Thoracic aorta (tissue), 2 donors: ENCODE measurements at regions not wholly inside any gene's neighbourhood (a gene's known extent, or its start where the extent isn't known, plus 50 kb on each side); places are given as distances from the start of the nearest gene placed in this dataset.

Experiments used
- ATAC-seq: fragments of 150-250 bp; one replicate; pipeline ENCODE4 v1.8.0; 2017; ENCODE audit warnings: low read depth; ENCODE audit not compliant: insufficient number of reproducible peaks, low FRiP score
- DNase-seq: peaks from one replicate; pipeline ENCODE4 v3.0.0-alpha.2; 2020; ENCODE audit warnings: low spot score
- H3K27ac ChIP-seq, 2 donors: fragments of 200-600 bp; sonication (generic); 1 replicate in 1 of 2; 2 replicates in 1 of 2; pipeline ENCODE4 v1.5.1; 2016; ENCODE audit warnings: mild to moderate bottlenecking in 2 of 2, moderate library complexity in 2 of 2
- H3K27me3 ChIP-seq: fragments of 200-600 bp; sonication (generic); replicated peaks from 2 replicates; pipeline ENCODE4 v1.6.0; 2016; ENCODE audit warnings: mild to moderate bottlenecking; ENCODE audit not compliant: insufficient read depth
- H3K36me3 ChIP-seq: fragments of 200-600 bp; sonication (generic); one replicate; pipeline ENCODE4 v1.5.1; 2016
- H3K4me1 ChIP-seq, 2 donors: fragments of 200-600 bp; sonication (generic); 1 replicate in 1 of 2; 2 replicates in 1 of 2; pipeline versions ENCODE4 v1.5.1 to v1.6.0; 2016; ENCODE audit warnings: low read depth in 2 of 2, mild to moderate bottlenecking in 1 of 2; ENCODE audit not compliant: control insufficient read depth in 1 of 2
- H3K4me3 ChIP-seq: fragments of 200-600 bp; sonication (generic); 2 replicates; pipeline ENCODE4 v1.5.1; 2016; ENCODE audit warnings: mild to moderate bottlenecking
- H3K9me3 ChIP-seq: fragments of 200-600 bp; sonication (generic); 2 replicates; pipeline ENCODE4 v1.5.1; 2016
- CTCF ChIP-seq: fragments of 200-600 bp; sonication (generic); IDR thresholded peaks from one replicate; pipeline ENCODE4 v1.5.1; 2019; ENCODE audit warnings: antibody characterized with exemption

DNA sequence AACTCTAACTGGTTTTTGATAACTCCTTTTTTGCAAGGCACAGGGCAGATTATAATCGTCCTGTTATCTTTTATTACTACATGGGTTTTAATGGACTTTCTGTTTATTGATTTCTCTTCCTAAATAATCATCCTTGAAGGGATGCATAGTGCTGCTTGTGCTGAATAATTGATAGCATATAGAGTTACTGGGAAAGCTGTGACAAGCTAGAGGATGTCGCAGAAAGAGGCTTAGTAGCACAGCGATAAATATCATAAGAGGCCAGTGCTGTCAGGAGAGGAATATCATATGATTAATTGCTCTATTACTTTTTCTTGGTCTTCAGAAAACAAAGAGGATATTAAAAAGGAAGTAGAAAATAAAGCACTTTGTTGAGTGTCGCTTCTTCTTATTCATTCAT is 1007.1 kb upstream of the ACO1 start:
- Histone ChIP-seq H3K4me1 (no peaks in the 10 kb centered on the region), H3K4me3 (no peak overlapping the region), H3K27ac (no peak overlapping the region), H3K27me3 (no peaks in the 10 kb centered on the region), H3K36me3 (no peaks in the 10 kb centered on the region), H3K9me3 (no peaks in the 10 kb centered on the region)
- ATAC-seq (no peak), DNase-seq (no peak)
- TF ChIP-seq CTCF: no peak

GRCh38 chr9:31388660-31389059 is 995.8 kb upstream of the ACO1 start:
- DNase-seq (no peak), ATAC-seq (no peak)
- H3K27me3 ChIP-seq: no peaks in the 10 kb centered on the region
- H3K27ac ChIP-seq: no peak overlapping the region
- H3K36me3 ChIP-seq: no peaks in the 10 kb centered on the region
- TF ChIP-seq CTCF: no peak
- no peaks in the 10 kb centered on the region for H3K9me3 ChIP-seq
- H3K4me1 ChIP-seq: no peaks in the 10 kb centered on the region
- no peak overlapping the region for H3K4me3 ChIP-seq

DNA sequence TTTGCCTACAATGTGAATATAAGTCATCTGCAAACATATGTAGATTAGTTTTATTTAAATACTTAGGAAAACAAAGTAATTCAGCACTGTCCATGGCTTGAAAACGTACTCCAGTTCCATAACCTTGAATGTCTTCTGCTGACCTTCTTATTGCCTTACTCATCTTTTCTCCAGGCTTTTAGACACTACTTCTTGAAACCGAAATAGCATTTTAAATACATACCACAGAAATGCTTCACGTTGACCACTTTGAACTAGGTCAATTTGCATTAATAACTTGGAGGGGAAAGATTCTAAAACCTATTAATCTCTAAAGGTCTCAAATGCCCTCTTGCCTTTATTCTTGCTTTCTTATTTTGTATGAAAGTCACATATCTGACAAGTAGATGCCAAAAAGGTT is 995.4 kb upstream of the ACO1 start:
- Histone ChIP-seq H3K4me1 (no peaks in the 10 kb centered on the region), H3K4me3 (no peak overlapping the region), H3K27me3 (no peaks in the 10 kb centered on the region), H3K36me3 (no peaks in the 10 kb centered on the region), H3K27ac (no peak overlapping the region), H3K9me3 (no peaks in the 10 kb centered on the region)
- DNase-seq (no peak), ATAC-seq (no peak)
- TF ChIP-seq CTCF: no peak

GRCh38 chr9:31390403-31391025 is 993.9 kb upstream of the ACO1 start:
- no peak for TF ChIP-seq CTCF
- Histone ChIP-seq H3K27me3 (no peaks in the 10 kb centered on the region), H3K4me1 (no peaks in the 10 kb centered on the region), H3K4me3 (no peak overlapping the region), H3K9me3 (no peaks in the 10 kb centered on the region), H3K27ac (no peak overlapping the region), H3K36me3 (no peaks in the 10 kb centered on the region)
- DNase-seq: no peak
- no peak for ATAC-seq

DNA sequence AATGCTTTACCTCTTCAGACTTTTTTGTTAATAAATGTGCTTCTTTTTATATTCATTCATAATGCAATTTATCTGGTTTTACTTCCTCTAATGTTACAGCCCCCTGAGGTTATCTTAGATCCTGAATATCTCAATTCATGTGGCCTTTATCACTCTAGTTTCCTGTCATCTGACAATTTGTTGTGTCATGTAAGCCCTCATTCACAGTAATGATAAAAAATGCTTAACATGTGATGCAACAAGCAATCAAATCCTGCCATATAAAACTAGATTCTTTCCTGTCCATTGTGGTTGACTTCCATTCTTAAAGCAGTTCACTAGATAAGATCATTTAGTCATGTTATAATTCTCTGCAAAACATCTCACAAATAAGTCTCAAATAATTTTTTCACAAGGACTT is 991.2 kb upstream of the ACO1 start:
- no peaks in the 10 kb centered on the region for H3K27me3 ChIP-seq
- no peaks in the 10 kb centered on the region for H3K36me3 ChIP-seq
- no peak for TF ChIP-seq CTCF
- H3K9me3 ChIP-seq: no peaks in the 10 kb centered on the region
- ATAC-seq (no peak), DNase-seq (no peak)
- H3K27ac ChIP-seq: no peak overlapping the region
- no peaks in the 10 kb centered on the region for H3K4me1 ChIP-seq
- H3K4me3 ChIP-seq: no peak overlapping the region
